ENCODE measurements at regions not wholly inside any gene's neighbourhood (a gene's known extent, or its start where the extent isn't known, plus 50 kb on each side); places are given as distances from the start of the nearest gene placed in this dataset.

GRCh38 chr2:117762454-117762853 lies 52.0 kb upstream of the DDX18 start:
- no peak for TF ChIP-seq CTCF (IDR thresholded peaks at IDR 0.05)
- TF ChIP-seq POLR2A (IDR thresholded peaks at IDR 0.05): no peak

Data from lower leg skin (tissue), 3 donors.